IMR-90 (cell line): ENCODE measurements at regions not wholly inside any gene's neighbourhood (a gene's known extent, or its start where the extent isn't known, plus 50 kb on each side); places are given as distances from the start of the nearest gene placed in this dataset.

Experiments used
- CEBPB ChIP-seq: IDR thresholded peaks from 2 replicates; pipeline ENCODE4 v1.6.1; 2012; ENCODE audit warnings: low read depth, low read length, improper control_type of control experiment
- CTCF ChIP-seq: conservative IDR thresholded peaks from 2 replicates; pipeline ENCODE4 v1.5.1; 2012; ENCODE audit warnings: mild to moderate bottlenecking, low read depth, low read length, improper control_type of control experiment
- MAZ ChIP-seq: IDR thresholded peaks from 2 replicates; pipeline ENCODE4 v1.6.1; 2012; ENCODE audit warnings: low read depth, mild to moderate bottlenecking, low read length, improper control_type of control experiment, moderate library complexity, borderline replicate concordance
- POLR2A ChIP-seq: IDR thresholded peaks from 2 replicates; pipeline ENCODE4 v1.6.1; 2012; ENCODE audit warnings: mild to moderate bottlenecking, low read depth, low read length
- RFX5 ChIP-seq: IDR thresholded peaks from 2 replicates; pipeline ENCODE4 v1.8.0; 2012; ENCODE audit warnings: low read depth, mild to moderate bottlenecking, low read length, moderate library complexity
- SMC3 ChIP-seq: fragments of 150-350 bp; IDR thresholded peaks from 2 replicates; pipeline ENCODE4 v1.6.1; 2016; ENCODE audit warnings: low read depth, mild to moderate bottlenecking, antibody characterized with exemption, low read length, moderate library complexity
- USF2 ChIP-seq: fragments of 150-350 bp; IDR thresholded peaks from 2 replicates; pipeline ENCODE4 v1.6.1; 2017; ENCODE audit warnings: mild to moderate bottlenecking, antibody characterized with exemption, low read length, low read depth

GRCh38 chr5:27257696-27258095, 219.3 kb upstream of the CDH9 start:
- TF ChIP-seq CTCF = no peak
- no peak for TF ChIP-seq MAZ
- no peak for TF ChIP-seq POLR2A
- TF ChIP-seq CEBPB = no peak
- TF ChIP-seq SMC3 = no peak
- TF ChIP-seq USF2 = no peak
- no peak for TF ChIP-seq RFX5
